ENCODE measurements at regions not wholly inside any gene's neighbourhood (a gene's known extent, or its start where the extent isn't known, plus 50 kb on each side); places are given as distances from the start of the nearest gene placed in this dataset.
A peak's percentile ranks its signal among the peaks of the same experiment; 100 is the strongest.

- DNase-seq, result no peak
- Mint-ChIP-seq H3K4me1 (peaks cover 46% of the 10 kb centered on the region), H3K4me3 (no peak overlapping the region), H3K27me3 (peaks cover 29% of the 10 kb centered on the region), H3K27ac (no peak overlapping the region), H3K36me3 (no peaks in the 10 kb centered on the region), H3K9me3 (no peaks in the 10 kb centered on the region)
- CTCF ChIA-PET, result interaction anchor here (0.9 to 1.4 kb wide), 2 partner anchors 18 to 96 kb away, joined by 3 read pairs; no protein-coding TSS in a partner anchor
Measured at GRCh38 chr13:31905961-31906360, 125.6 kb upstream of the FRY start.

- Mint-ChIP-seq H3K27me3 (peaks cover 27% of the 10 kb centered on the region), H3K36me3 (no peaks in the 10 kb centered on the region), H3K4me3 (no peak overlapping the region), H3K9me3 (no peaks in the 10 kb centered on the region), H3K4me1 (peaks cover 34% of the 10 kb centered on the region), H3K27ac (no peak overlapping the region)
- CTCF ChIA-PET, result interaction anchor here (0.8 to 2.9 kb wide), 16 partner anchors 11 to 406 kb away, joined by 3 to 18 read pairs (median 6); partner anchors contain the start of gene FRY
- DNase-seq, result no peak
Measured at GRCh38 chr13:31908696-31909411, 122.7 kb upstream of the FRY start.

GRCh38 chr13:31909864-31910551, 121.6 kb upstream of the FRY start:
- CTCF ChIA-PET, result interaction anchor here (0.6 to 2.9 kb wide), 43 partner anchors 9 to 768 kb away, joined by 3 to 18 read pairs (median 5); partner anchors contain the start of genes BRCA2, FRY and ZAR1L
- H3K27me3 Mint-ChIP-seq, result peaks cover 34% of the 10 kb centered on the region
- H3K27ac Mint-ChIP-seq, result no peak overlapping the region

GRCh38 chr13:31910633-31911032, 120.9 kb upstream of the FRY start:
- CTCF ChIA-PET, result interaction anchor here (0.6 to 2.9 kb wide), 37 partner anchors 9 to 670 kb away, joined by 3 to 18 read pairs (median 5); partner anchors contain the start of genes BRCA2, FRY and ZAR1L
- Mint-ChIP-seq H3K4me3 (no peak overlapping the region), H3K27me3 (peaks cover 31% of the 10 kb centered on the region), H3K4me1 (peaks cover 22% of the 10 kb centered on the region), H3K36me3 (no peaks in the 10 kb centered on the region), H3K27ac (no peak overlapping the region), H3K9me3 (no peaks in the 10 kb centered on the region)
- DNase-seq, result no peak

More at GRCh38 chr13:31909864-31910551, 121.6 kb upstream of the FRY start:
- peaks cover 24% of the 10 kb centered on the region for H3K4me1 Mint-ChIP-seq
- H3K36me3 Mint-ChIP-seq, result no peaks in the 10 kb centered on the region
- DNase-seq, result peak; percentile 66
- H3K4me3 Mint-ChIP-seq, result no peak overlapping the region
- no peaks in the 10 kb centered on the region for H3K9me3 Mint-ChIP-seq

GRCh38 chr13:31912647-31913401, 118.8 kb upstream of the FRY start:
- CTCF ChIA-PET, result interaction anchor here (0.5 kb wide), 1 partner anchor 43 kb away, joined by 3 read pairs; no protein-coding TSS in a partner anchor
- Mint-ChIP-seq H3K4me3 (no peak overlapping the region), H3K27me3 (peaks cover 18% of the 10 kb centered on the region), H3K4me1 (peaks cover 22% of the 10 kb centered on the region), H3K36me3 (no peaks in the 10 kb centered on the region), H3K9me3 (no peaks in the 10 kb centered on the region), H3K27ac (no peak overlapping the region)
- DNase-seq, result no peak

- CTCF ChIA-PET, result interaction anchor here (0.5 to 1.1 kb wide), 2 partner anchors 43 to 402 kb away, joined by 3 read pairs; partner anchors contain the start of genes BRCA2 and ZAR1L
- H3K36me3 Mint-ChIP-seq, result no peaks in the 10 kb centered on the region
- no peak overlapping the region for H3K4me3 Mint-ChIP-seq
- peaks cover 19% of the 10 kb centered on the region for H3K4me1 Mint-ChIP-seq
- no peak overlapping the region for H3K27ac Mint-ChIP-seq
- no peaks in the 10 kb centered on the region for H3K9me3 Mint-ChIP-seq
- H3K27me3 Mint-ChIP-seq, result peaks cover 14% of the 10 kb centered on the region
- no peak for DNase-seq
Measured at GRCh38 chr13:31913459-31913858, 118.1 kb upstream of the FRY start.

- CTCF ChIA-PET, result no interaction called here
- Mint-ChIP-seq H3K27me3 (peaks cover 12% of the 10 kb centered on the region), H3K27ac (no peak overlapping the region), H3K9me3 (no peaks in the 10 kb centered on the region), H3K4me1 (peaks cover 5% of the 10 kb centered on the region), H3K36me3 (no peaks in the 10 kb centered on the region), H3K4me3 (no peak overlapping the region)
- no peak for DNase-seq
Measured at GRCh38 chr13:31914843-31915242, 116.7 kb upstream of the FRY start.

GRCh38 chr13:31918707-31919106, 112.9 kb upstream of the FRY start:
- CTCF ChIA-PET, result interaction anchor here (1.4 to 2.1 kb wide), 3 partner anchors 9 to 12 kb away, joined by 3 to 7 read pairs (median 5); no protein-coding TSS in a partner anchor
- Mint-ChIP-seq H3K27ac (no peak overlapping the region), H3K4me1 (peaks cover 8% of the 10 kb centered on the region), H3K9me3 (no peaks in the 10 kb centered on the region), H3K36me3 (no peaks in the 10 kb centered on the region), H3K4me3 (no peak overlapping the region), H3K27me3 (peaks cover 18% of the 10 kb centered on the region)
- no peak for DNase-seq

GRCh38 chr13:31919241-31919640, 112.3 kb upstream of the FRY start:
- peaks cover 8% of the 10 kb centered on the region for H3K4me1 Mint-ChIP-seq
- DNase-seq, result no peak
- H3K9me3 Mint-ChIP-seq, result no peaks in the 10 kb centered on the region
- no peak overlapping the region for H3K27ac Mint-ChIP-seq
- no peak overlapping the region for H3K4me3 Mint-ChIP-seq
- H3K27me3 Mint-ChIP-seq, result peaks cover 18% of the 10 kb centered on the region
- CTCF ChIA-PET, result interaction anchor here (1.4 to 2.1 kb wide), 3 partner anchors 9 to 12 kb away, joined by 3 to 7 read pairs (median 5); no protein-coding TSS in a partner anchor
- H3K36me3 Mint-ChIP-seq, result no peaks in the 10 kb centered on the region

GRCh38 chr13:31919971-31920726, 111.4 kb upstream of the FRY start:
- Mint-ChIP-seq H3K4me3 (no peak overlapping the region), H3K9me3 (no peaks in the 10 kb centered on the region), H3K27me3 (peaks cover 10% of the 10 kb centered on the region)

GRCh38 chr13:31920727-31921100, 110.9 kb upstream of the FRY start:
- DNase-seq, result no peak
- Mint-ChIP-seq H3K9me3 (no peaks in the 10 kb centered on the region), H3K27ac (no peak overlapping the region), H3K4me1 (peaks cover 8% of the 10 kb centered on the region), H3K27me3 (peaks cover 10% of the 10 kb centered on the region), H3K4me3 (no peak overlapping the region), H3K36me3 (no peaks in the 10 kb centered on the region)
- CTCF ChIA-PET, result interaction anchor here (0.7 kb wide), 1 partner anchor 11 kb away, joined by 5 read pairs; no protein-coding TSS in a partner anchor

More at GRCh38 chr13:31919971-31920726, 111.4 kb upstream of the FRY start:
- H3K4me1 Mint-ChIP-seq, result peaks cover 8% of the 10 kb centered on the region
- CTCF ChIA-PET, result interaction anchor here (1.4 to 2.1 kb wide), 3 partner anchors 9 to 11 kb away, joined by 3 to 7 read pairs (median 5); no protein-coding TSS in a partner anchor
- no peak for DNase-seq
- H3K36me3 Mint-ChIP-seq, result no peaks in the 10 kb centered on the region
- no peak overlapping the region for H3K27ac Mint-ChIP-seq

- CTCF ChIA-PET, result interaction anchor here (1.6 kb wide), 1 partner anchor 13 kb away, joined by 9 read pairs; no protein-coding TSS in a partner anchor
- Mint-ChIP-seq H3K4me3 (no peak overlapping the region), H3K27ac (no peak overlapping the region), H3K27me3 (peaks cover 13% of the 10 kb centered on the region), H3K36me3 (no peaks in the 10 kb centered on the region), H3K9me3 (no peaks in the 10 kb centered on the region), H3K4me1 (peaks cover 13% of the 10 kb centered on the region)
- no peak for DNase-seq
Measured at GRCh38 chr13:31922724-31923123, 108.8 kb upstream of the FRY start.

- no peak for DNase-seq
- Mint-ChIP-seq H3K36me3 (no peaks in the 10 kb centered on the region), H3K27me3 (peaks cover 13% of the 10 kb centered on the region), H3K4me3 (no peak overlapping the region), H3K9me3 (no peaks in the 10 kb centered on the region), H3K27ac (no peak overlapping the region), H3K4me1 (peaks cover 18% of the 10 kb centered on the region)
- CTCF ChIA-PET, result interaction anchor here (0.6 to 1.6 kb wide), 3 partner anchors 14 to 607 kb away, joined by 3 to 9 read pairs (median 3); no protein-coding TSS in a partner anchor
Measured at GRCh38 chr13:31923134-31923763, 108.3 kb upstream of the FRY start.
